ENCODE measurements at regions not wholly inside any gene's neighbourhood (a gene's known extent, or its start where the extent isn't known, plus 50 kb on each side); places are given as distances from the start of the nearest gene placed in this dataset.

DNA sequence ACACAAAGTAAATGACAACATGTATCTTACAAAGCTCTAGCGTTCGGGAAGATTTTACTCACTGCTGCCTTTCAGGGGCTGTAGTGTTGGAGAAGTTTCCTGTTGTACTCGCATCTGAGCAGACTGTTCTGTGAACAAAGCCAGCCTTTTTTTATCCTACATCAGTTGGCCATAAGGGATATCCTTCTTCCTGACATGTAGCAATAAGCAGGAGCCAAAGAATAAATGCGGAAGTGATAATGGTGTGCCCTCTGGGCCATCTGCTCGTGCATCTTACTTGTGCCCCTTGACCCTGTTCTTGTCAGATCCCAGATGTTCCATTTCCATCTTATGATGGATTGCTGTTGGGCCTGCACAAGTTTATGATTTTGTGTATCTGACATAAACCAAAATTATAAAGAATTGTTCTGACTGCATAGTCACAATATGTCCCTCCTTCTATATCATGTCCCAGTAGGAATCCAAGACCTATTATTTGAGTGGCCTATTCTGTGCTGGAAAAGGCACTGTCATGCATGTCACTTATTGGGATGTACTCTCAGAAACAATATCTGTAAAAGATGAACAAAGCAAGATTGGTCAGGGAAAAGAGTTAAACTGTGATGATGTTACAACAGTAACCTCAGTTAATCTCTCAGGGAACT lies 631.3 kb downstream of the NSUN3 start:
- peaks cover 0 to 24% (median 3%) of the 10 kb centered on the region in 9 donors for H3K9me3 Mint-ChIP-seq
- ATAC-seq (no peak), DNase-seq (no peak)
- H3K4me1 Mint-ChIP-seq, result no peaks in the 10 kb centered on the region
- H3K27me3 Mint-ChIP-seq, result no peaks in the 10 kb centered on the region
- POLR2A ChIA-PET, result no interaction called here
- no peak overlapping the region for H3K27ac Mint-ChIP-seq
- no peak overlapping the region for H3K4me3 Mint-ChIP-seq
- peaks cover 0 to 7% (median 0%) of the 10 kb centered on the region in 3 donors for H3K36me3 Mint-ChIP-seq

DNA sequence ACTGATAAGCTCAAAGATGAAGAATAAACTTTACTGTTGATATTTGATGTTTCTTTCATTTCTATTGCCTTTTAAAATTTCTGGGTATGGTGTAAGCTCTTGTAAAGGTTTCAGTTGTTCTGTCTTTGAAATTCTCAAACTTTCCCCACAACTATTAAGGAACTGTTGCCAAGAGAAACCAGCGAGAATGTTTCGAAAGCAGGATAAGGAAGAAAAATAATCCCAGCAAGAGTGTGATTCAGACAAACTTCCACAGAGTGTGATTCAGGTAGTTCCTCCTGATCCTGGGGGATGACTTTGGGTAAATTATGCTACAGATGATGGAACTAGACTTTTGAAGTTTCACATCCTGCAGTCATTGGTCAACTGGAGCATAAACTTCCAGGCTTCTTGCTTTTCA lies 632.0 kb downstream of the NSUN3 start:
- H3K27me3 Mint-ChIP-seq, result no peaks in the 10 kb centered on the region
- H3K4me1 Mint-ChIP-seq, result no peaks in the 10 kb centered on the region
- no peak overlapping the region for H3K4me3 Mint-ChIP-seq
- no peak for DNase-seq
- H3K27ac Mint-ChIP-seq, result no peak overlapping the region
- H3K9me3 Mint-ChIP-seq, result peaks cover 0 to 24% (median 3%) of the 10 kb centered on the region in 9 donors
- no peak for ATAC-seq
- H3K36me3 Mint-ChIP-seq, result peaks cover 0 to 7% (median 0%) of the 10 kb centered on the region in 3 donors
- POLR2A ChIA-PET, result no interaction called here

DNA sequence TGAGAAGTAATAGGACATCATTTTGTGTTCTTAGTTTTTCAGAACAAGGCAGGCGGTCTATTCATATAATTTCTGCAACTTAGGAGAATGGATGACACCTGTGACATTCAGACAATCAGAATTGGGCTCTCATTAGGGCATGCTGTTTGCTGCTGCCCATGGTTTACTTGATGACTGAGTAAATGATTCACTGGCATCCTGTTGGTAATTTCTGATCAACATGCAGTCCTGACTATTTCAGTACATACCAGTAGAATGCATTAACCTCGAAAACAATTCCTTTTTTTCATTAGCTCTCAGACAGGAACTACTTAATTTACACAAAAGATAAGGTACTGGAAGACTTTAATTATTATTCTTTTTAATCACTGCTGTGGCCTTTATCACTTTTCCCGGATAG lies 641.6 kb downstream of the NSUN3 start:
- Mint-ChIP-seq H3K36me3 (peaks cover 0 to 3% (median 0%) of the 10 kb centered on the region in 3 donors), H3K27me3 (no peaks in the 10 kb centered on the region), H3K4me1 (no peaks in the 10 kb centered on the region), H3K27ac (no peak overlapping the region), H3K4me3 (no peak overlapping the region), H3K9me3 (peaks cover 0 to 17% (median 3%) of the 10 kb centered on the region in 9 donors)
- ATAC-seq (no peak), DNase-seq (no peak)
- POLR2A ChIA-PET, result no interaction called here

DNA sequence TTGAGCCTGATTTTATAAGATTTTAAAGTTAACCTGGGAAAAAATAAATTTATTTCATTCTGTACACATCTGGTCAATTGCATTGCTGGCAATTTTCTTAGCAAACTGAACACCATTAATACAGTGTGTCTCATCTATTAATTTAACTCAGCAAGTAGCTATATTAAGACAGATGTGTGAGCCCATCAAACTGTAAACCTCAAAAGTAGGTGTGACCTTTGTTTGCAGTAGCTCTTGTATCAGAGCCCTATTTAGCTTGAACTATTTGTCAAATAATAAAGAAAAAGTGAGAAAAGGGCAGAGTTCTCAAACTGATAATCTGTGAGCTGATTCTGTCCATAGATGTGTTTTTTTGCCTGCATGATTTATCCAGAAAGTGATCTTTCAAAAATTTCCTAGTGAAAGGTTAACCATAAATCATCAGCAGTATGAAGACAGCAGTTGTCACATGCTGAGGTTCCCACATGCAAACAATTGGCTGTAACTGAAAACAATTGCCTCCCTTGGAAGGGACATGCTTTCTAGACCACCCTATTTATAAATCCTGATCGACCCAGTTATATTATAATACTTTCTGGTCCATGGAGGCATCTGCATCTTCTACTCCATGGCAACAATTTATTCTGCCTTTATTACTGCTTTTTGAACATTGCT lies 646.5 kb downstream of the NSUN3 start:
- ATAC-seq (no peak), DNase-seq (no peak)
- Mint-ChIP-seq H3K4me1 (no peaks in the 10 kb centered on the region), H3K9me3 (peaks cover 0 to 20% (median 3%) of the 10 kb centered on the region in 9 donors), H3K36me3 (peaks cover 0 to 3% (median 0%) of the 10 kb centered on the region in 3 donors), H3K4me3 (no peak overlapping the region), H3K27me3 (no peaks in the 10 kb centered on the region), H3K27ac (no peak overlapping the region)
- POLR2A ChIA-PET, result no interaction called here

DNA sequence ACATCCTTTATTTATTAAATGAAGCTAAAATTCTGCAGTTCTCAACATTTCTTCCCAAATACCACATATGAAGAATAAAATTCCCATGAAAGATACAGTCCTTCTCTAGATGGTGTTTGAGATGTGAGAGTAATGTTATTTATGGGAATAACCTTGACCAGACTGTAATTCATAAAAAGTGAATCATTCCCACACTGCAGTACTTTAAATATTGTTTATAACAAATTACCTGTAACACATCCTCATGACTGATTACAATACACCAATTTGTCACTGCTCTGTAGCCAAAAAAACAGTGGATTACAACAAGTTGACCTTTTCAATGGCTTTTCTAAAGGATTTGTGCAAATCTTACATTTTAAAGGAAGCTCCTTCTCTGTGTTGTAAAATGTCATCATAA lies 651.3 kb downstream of the NSUN3 start:
- Mint-ChIP-seq H3K27ac (no peak overlapping the region), H3K4me3 (no peak overlapping the region), H3K36me3 (no peaks in the 10 kb centered on the region), H3K9me3 (peaks cover 0 to 15% (median 0%) of the 10 kb centered on the region in 9 donors), H3K27me3 (no peaks in the 10 kb centered on the region), H3K4me1 (no peaks in the 10 kb centered on the region)
- POLR2A ChIA-PET, result no interaction called here
- no peak for ATAC-seq
- DNase-seq, result no peak

DNA sequence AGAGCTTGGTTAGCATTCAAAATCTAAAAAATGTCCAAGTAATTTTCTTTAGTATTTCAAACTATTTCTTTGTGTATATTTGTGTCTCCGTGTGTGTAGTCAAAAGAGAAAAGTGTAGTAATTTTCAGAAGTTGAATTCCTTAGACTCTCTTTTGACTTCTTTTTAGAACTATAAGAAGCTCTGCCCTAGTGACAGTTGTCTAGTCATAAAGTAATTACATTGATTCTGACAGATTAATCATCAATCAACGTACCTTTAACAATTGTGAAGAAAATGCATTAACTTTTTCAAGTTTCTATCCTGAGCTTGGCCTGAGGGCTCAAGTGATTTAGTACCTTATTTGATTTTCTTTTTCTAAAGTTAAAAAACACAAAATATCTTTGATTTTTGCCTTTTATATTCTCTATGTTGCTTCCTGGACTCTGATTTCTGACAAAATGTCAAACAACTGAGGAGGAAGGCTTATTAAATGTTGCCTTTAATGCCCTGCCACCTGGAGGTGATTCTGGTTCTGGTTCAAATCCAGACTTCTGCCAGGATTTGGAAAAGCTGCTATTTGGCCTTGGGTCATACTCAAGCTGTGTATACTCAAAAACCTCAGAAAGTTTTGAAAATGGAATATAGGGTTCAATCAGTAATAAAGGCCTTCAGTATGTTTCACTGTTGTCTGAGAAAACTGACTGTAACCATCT lies 653.6 kb downstream of the NSUN3 start:
- POLR2A ChIA-PET, result no interaction called here
- H3K27me3 Mint-ChIP-seq, result no peaks in the 10 kb centered on the region
- no peak overlapping the region for H3K27ac Mint-ChIP-seq
- H3K4me1 Mint-ChIP-seq, result no peaks in the 10 kb centered on the region
- peaks cover 0 to 15% (median 3%) of the 10 kb centered on the region in 9 donors for H3K9me3 Mint-ChIP-seq
- DNase-seq (no peak), ATAC-seq (no peak)
- no peaks in the 10 kb centered on the region for H3K36me3 Mint-ChIP-seq
- no peak overlapping the region for H3K4me3 Mint-ChIP-seq

DNA sequence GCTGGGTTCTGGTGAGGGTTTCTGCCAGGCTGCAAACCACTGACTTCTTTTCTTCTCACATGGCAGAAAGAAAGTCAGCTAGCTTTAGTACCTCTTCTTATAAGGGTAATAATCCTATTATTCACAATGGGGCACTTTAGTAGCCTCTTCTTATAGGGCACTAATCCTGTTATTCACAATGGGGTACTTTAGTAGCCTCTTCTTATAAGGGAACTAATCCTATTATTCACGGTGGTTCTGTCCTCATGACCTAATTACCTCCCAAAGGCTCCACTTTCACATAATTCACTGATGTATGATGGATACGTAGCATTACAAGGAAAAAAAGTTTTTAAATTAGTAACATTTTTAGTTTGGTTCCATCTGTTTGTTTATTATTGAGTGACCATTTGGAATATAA lies 671.3 kb downstream of the NSUN3 start:
- Mint-ChIP-seq H3K4me3 (no peak overlapping the region), H3K27me3 (no peaks in the 10 kb centered on the region), H3K36me3 (no peaks in the 10 kb centered on the region), H3K27ac (no peak overlapping the region), H3K4me1 (no peaks in the 10 kb centered on the region), H3K9me3 (peaks cover 0 to 18% (median 2%) of the 10 kb centered on the region in 9 donors)
- POLR2A ChIA-PET, result no interaction called here
- no peak for ATAC-seq
- no peak for DNase-seq

DNA sequence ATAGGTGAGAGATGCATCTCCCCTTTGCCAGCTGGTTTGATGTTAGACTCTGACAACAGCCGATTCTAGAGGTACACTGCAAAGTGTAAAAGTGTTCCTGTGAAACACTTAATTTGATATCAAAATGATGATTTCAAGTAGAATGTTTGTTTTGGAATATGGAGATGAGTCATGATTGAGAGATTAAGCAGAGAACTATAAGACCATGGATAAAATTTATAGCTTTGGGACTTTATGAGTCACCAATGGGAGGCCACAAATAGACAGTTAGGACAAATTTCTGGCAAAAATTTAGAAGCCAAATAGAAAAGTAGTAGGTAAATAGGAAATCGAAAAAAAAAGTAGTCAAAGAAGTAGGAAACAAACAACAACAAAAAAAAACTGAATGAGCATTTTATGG lies 672.5 kb downstream of the NSUN3 start:
- Mint-ChIP-seq H3K4me1 (no peaks in the 10 kb centered on the region), H3K9me3 (peaks cover 0 to 13% (median 2%) of the 10 kb centered on the region in 9 donors), H3K27ac (no peak overlapping the region), H3K4me3 (no peak overlapping the region), H3K27me3 (no peaks in the 10 kb centered on the region), H3K36me3 (no peaks in the 10 kb centered on the region)
- POLR2A ChIA-PET, result no interaction called here
- ATAC-seq (no peak), DNase-seq (no peak)

DNA sequence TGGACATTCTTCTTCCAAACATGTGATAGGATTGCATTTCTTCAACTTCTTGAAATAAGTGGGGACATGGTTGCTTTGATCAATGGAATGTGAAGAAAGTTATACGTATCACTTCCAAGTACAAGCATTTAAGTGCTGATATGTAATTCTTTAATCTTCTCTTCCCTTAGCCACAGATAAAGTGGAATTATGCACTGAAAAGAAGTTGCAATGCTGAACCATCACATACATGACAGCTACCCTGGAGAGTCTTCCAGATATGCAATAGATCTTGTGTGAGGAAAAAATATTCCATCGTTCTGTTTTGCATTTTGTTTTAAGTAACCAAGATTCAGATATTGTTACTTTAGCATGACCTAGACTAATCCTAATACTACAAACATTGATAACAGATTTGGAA lies 674.3 kb downstream of the NSUN3 start:
- H3K27ac Mint-ChIP-seq, result no peak overlapping the region
- H3K36me3 Mint-ChIP-seq, result no peaks in the 10 kb centered on the region
- peaks cover 0 to 15% (median 0%) of the 10 kb centered on the region in 9 donors for H3K9me3 Mint-ChIP-seq
- H3K4me1 Mint-ChIP-seq, result no peaks in the 10 kb centered on the region
- H3K27me3 Mint-ChIP-seq, result no peaks in the 10 kb centered on the region
- POLR2A ChIA-PET, result no interaction called here
- DNase-seq (no peak), ATAC-seq (no peak)
- H3K4me3 Mint-ChIP-seq, result no peak overlapping the region

DNA sequence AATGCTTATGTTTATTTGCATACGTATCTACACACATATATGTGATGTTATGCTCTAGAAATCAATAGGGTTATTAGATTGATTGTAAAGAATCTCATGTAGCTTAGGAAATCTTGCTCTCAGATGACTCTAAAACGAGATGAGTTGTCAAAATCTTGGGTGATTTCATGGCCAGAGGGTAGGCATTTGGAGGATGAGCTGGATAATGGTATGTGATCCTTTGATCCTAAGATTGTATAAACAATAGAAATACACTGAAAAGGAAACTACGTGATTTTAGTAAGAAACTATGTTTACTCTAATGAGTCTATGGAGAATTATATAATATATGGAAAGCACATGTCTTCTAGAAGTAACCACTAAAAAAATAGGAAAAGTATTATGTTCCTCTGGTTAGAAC lies 676.6 kb downstream of the NSUN3 start:
- ATAC-seq, result no peak
- Mint-ChIP-seq H3K4me3 (no peak overlapping the region), H3K27ac (no peak overlapping the region), H3K9me3 (peaks cover 0 to 18% (median 11%) of the 10 kb centered on the region in 9 donors), H3K27me3 (no peaks in the 10 kb centered on the region), H3K4me1 (no peaks in the 10 kb centered on the region), H3K36me3 (peaks cover 0 to 7% (median 0%) of the 10 kb centered on the region in 3 donors)
- POLR2A ChIA-PET, result no interaction called here
- no peak for DNase-seq

DNA sequence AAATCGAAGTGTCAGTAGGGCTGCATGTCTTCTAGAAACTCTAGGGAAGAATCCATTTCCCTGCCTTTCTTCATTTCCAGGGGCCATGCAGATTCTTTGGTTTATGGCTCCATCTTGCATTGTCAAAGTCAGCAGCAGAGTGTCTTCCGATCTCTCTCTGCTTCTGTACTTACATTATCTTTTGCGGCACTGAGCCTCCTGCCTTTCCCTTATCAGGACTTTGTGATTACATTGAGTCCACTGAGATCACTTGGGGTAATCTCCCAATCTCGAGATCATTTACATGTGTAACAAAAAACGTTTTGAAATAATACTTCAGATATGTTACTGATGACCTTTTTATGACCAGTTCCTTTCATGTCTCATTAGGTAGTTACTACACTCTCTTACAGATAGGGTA lies 695.9 kb downstream of the NSUN3 start:
- peaks cover 0 to 43% (median 4%) of the 10 kb centered on the region in 9 donors for H3K9me3 Mint-ChIP-seq
- DNase-seq, result no peak
- H3K27me3 Mint-ChIP-seq, result no peaks in the 10 kb centered on the region
- H3K27ac Mint-ChIP-seq, result no peak overlapping the region
- POLR2A ChIA-PET, result no interaction called here
- no peak for ATAC-seq
- no peak overlapping the region for H3K4me3 Mint-ChIP-seq
- no peaks in the 10 kb centered on the region for H3K4me1 Mint-ChIP-seq
- no peaks in the 10 kb centered on the region for H3K36me3 Mint-ChIP-seq

DNA sequence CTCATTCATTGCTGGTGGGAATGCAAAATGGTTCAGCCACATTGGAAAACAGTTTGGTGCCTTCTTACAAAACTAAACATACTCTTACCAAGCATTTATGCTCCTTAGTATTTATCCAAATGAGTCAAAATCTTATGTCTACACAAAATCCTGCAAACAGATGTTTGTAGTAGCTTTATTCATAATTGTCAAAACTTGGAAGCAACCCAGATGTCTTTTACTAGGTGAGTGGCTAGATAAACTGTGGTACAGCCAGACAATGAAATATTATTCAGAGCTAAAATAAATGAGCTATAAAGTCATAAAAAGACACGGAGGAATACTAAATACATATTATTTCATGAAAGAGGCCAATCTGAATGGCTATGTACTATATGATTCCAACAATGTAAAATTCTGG lies 709.5 kb downstream of the NSUN3 start:
- POLR2A ChIA-PET, result no interaction called here
- Mint-ChIP-seq H3K9me3 (peaks cover 0 to 34% (median 5%) of the 10 kb centered on the region in 9 donors), H3K4me3 (no peak overlapping the region), H3K36me3 (no peaks in the 10 kb centered on the region), H3K27ac (no peak overlapping the region), H3K4me1 (no peaks in the 10 kb centered on the region), H3K27me3 (no peaks in the 10 kb centered on the region)
- no peak for DNase-seq
- ATAC-seq, result no peak

DNA sequence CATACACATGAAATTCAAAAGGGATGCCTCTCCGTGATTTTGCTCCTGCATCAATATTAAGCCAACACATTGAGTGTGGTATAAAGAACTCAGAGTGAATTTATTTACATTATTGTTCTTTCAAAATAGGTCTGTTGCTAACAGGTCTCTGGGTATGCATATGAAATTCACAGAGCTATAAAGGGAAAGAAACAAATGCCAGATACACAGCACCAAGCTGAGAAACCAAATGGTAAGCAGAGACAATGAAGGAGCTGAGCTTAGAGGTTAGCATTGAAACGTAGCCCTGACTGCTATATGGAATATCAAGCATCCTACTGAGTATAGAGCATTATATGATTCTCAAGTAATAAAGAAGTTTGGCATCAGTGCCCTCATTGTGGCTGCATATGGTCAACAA lies 712.9 kb downstream of the NSUN3 start:
- no peaks in the 10 kb centered on the region for H3K36me3 Mint-ChIP-seq
- peaks cover 0 to 24% (median 4%) of the 10 kb centered on the region in 9 donors for H3K9me3 Mint-ChIP-seq
- DNase-seq (no peak), ATAC-seq (no peak)
- no peaks in the 10 kb centered on the region for H3K27me3 Mint-ChIP-seq
- no peaks in the 10 kb centered on the region for H3K4me1 Mint-ChIP-seq
- H3K4me3 Mint-ChIP-seq, result no peak overlapping the region
- H3K27ac Mint-ChIP-seq, result no peak overlapping the region
- POLR2A ChIA-PET, result no interaction called here
